ENCODE measurements at regions not wholly inside any gene's neighbourhood (a gene's known extent, or its start where the extent isn't known, plus 50 kb on each side); places are given as distances from the start of the nearest gene placed in this dataset.

DNA sequence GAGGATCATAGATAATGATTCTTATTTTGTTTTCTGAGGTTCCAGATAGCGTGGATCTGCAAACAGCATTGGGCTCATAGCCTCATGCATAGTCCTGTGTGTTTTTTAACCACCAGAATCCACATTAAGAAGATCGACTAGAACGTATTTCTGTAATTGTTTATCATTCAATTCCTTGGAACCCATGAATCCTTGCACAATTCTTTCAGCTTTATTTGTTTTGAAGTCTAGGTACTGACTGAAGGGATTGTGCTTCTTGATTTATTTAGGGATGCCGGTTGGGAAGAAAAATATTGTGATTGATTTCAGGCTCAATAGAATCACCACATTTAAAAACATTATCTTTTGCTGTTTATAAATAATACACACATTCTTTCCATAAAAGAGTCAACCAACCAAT is 314.6 kb upstream of the ZNF717 start:
- TF ChIP-seq ZNF521 (tag by site-specific recombination; IDR thresholded peaks at IDR 0.05) (no peak), CTCF (tag by site-specific recombination; IDR thresholded peaks at IDR 0.05) (no peak), ZNF692 (tag by site-specific recombination; IDR thresholded peaks at IDR 0.05) (no peak), EGR2 (tag by site-specific recombination; IDR thresholded peaks at IDR 0.05; ENCODE audit: low read depth) (no peak), ZNF561 (tag by site-specific recombination; IDR thresholded peaks at IDR 0.05; ENCODE audit: borderline replicate concordance) (no peak), ZNF221 (tag by site-specific recombination; IDR thresholded peaks at IDR 0.05; ENCODE audit: borderline replicate concordance) (no peak), ZNF416 (tag by site-specific recombination; IDR thresholded peaks at IDR 0.05) (no peak), ZFHX2 (tag by site-specific recombination; conservative IDR thresholded peaks at IDR 0.05) (no peak), ZNF138 (tag by site-specific recombination; IDR thresholded peaks at IDR 0.05; ENCODE audit: borderline replicate concordance) (no peak), ZNF785 (tag by site-specific recombination; IDR thresholded peaks at IDR 0.05) (no peak), ZNF132 (tag by site-specific recombination; IDR thresholded peaks at IDR 0.05; ENCODE audit: borderline replicate concordance) (no peak)
- TF ChIP-seq, protein P1, sequence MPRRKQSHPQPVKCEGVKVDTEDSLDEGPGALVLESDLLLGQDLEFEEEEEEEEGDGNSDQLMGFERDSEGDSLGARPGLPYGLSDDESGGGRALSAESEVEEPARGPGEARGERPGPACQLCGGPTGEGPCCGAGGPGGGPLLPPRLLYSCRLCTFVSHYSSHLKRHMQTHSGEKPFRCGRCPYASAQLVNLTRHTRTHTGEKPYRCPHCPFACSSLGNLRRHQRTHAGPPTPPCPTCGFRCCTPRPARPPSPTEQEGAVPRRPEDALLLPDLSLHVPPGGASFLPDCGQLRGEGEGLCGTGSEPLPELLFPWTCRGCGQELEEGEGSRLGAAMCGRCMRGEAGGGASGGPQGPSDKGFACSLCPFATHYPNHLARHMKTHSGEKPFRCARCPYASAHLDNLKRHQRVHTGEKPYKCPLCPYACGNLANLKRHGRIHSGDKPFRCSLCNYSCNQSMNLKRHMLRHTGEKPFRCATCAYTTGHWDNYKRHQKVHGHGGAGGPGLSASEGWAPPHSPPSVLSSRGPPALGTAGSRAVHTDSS (tag by site-specific recombination; IDR thresholded peaks at IDR 0.05) = no peak
